ENCODE measurements at regions not wholly inside any gene's neighbourhood (a gene's known extent, or its start where the extent isn't known, plus 50 kb on each side); places are given as distances from the start of the nearest gene placed in this dataset.
A peak's percentile ranks its signal among the peaks of the same experiment; 100 is the strongest.

- ATAC-seq (peak; percentile 12), DNase-seq (peak; percentile 13)
- Mint-ChIP-seq H3K4me3 (no peak overlapping the region), H3K27ac (peak overlapping the region; percentile 22), H3K27me3 (no peaks in the 10 kb centered on the region), H3K4me1 (no peaks in the 10 kb centered on the region), H3K36me3 (ENCODE audit: low read depth) (no peaks in the 10 kb centered on the region), H3K9me3 (ENCODE audit: low read depth) (peaks cover 12% of the 10 kb centered on the region)
- intact Hi-C loops (cut with DNase I, micrococcal nuclease) = no loop called here
- ChIA-PET CTCF (no interaction called here), POLR2A (no interaction called here)
Observed at GRCh38 chr13:86757236-86757978, 913.8 kb upstream of the SLITRK5 start.

- Mint-ChIP-seq H3K4me1 (no peaks in the 10 kb centered on the region), H3K27me3 (no peaks in the 10 kb centered on the region), H3K4me3 (no peak overlapping the region), H3K27ac (no peak overlapping the region), H3K36me3 (ENCODE audit: low read depth) (no peaks in the 10 kb centered on the region), H3K9me3 (ENCODE audit: low read depth) (peaks cover 12% of the 10 kb centered on the region)
- intact Hi-C loops (cut with DNase I, micrococcal nuclease) = no loop called here
- DNase-seq (no peak), ATAC-seq (no peak)
- ChIA-PET POLR2A (no interaction called here), CTCF (no interaction called here)
Observed at GRCh38 chr13:86758116-86758515, 913.1 kb upstream of the SLITRK5 start.

- Mint-ChIP-seq H3K27me3 (no peaks in the 10 kb centered on the region), H3K9me3 (ENCODE audit: low read depth) (peaks cover 25% of the 10 kb centered on the region), H3K36me3 (ENCODE audit: low read depth) (no peaks in the 10 kb centered on the region), H3K27ac (no peak overlapping the region), H3K4me3 (no peak overlapping the region), H3K4me1 (no peaks in the 10 kb centered on the region)
- no peak for ATAC-seq
- no peak for DNase-seq
- intact Hi-C loops (cut with DNase I, micrococcal nuclease) = no loop called here
- ChIA-PET CTCF (no interaction called here), POLR2A (no interaction called here)
Observed at GRCh38 chr13:86760620-86761019, 910.6 kb upstream of the SLITRK5 start.

GRCh38 chr13:86765462-86765861, 905.7 kb upstream of the SLITRK5 start:
- DNase-seq (no peak), ATAC-seq (no peak)
- Mint-ChIP-seq H3K4me1 (no peaks in the 10 kb centered on the region), H3K36me3 (ENCODE audit: low read depth) (no peaks in the 10 kb centered on the region), H3K27me3 (no peaks in the 10 kb centered on the region), H3K4me3 (no peak overlapping the region), H3K27ac (no peak overlapping the region), H3K9me3 (ENCODE audit: low read depth) (peaks cover 19% of the 10 kb centered on the region)
- CTCF ChIA-PET = no interaction called here
- POLR2A ChIA-PET = no interaction called here
- intact Hi-C loops (cut with DNase I, micrococcal nuclease) = no loop called here

GRCh38 chr13:86788616-86789015, 882.6 kb upstream of the SLITRK5 start:
- Mint-ChIP-seq H3K4me1 (no peaks in the 10 kb centered on the region), H3K4me3 (no peak overlapping the region), H3K27me3 (no peaks in the 10 kb centered on the region), H3K36me3 (ENCODE audit: low read depth) (no peaks in the 10 kb centered on the region), H3K27ac (no peak overlapping the region), H3K9me3 (ENCODE audit: low read depth) (peaks cover 13% of the 10 kb centered on the region)
- intact Hi-C loops (cut with DNase I, micrococcal nuclease) = no loop called here
- ATAC-seq (no peak), DNase-seq (no peak)
- POLR2A ChIA-PET = no interaction called here
- CTCF ChIA-PET = no interaction called here

- Mint-ChIP-seq H3K9me3 (ENCODE audit: low read depth) (peaks cover 10% of the 10 kb centered on the region), H3K27me3 (no peaks in the 10 kb centered on the region), H3K36me3 (ENCODE audit: low read depth) (no peaks in the 10 kb centered on the region), H3K4me1 (no peaks in the 10 kb centered on the region), H3K27ac (no peak overlapping the region), H3K4me3 (no peak overlapping the region)
- no peak for DNase-seq
- no peak for ATAC-seq
- ChIA-PET CTCF (no interaction called here), POLR2A (no interaction called here)
- intact Hi-C loops (cut with DNase I, micrococcal nuclease) = no loop called here
Observed at GRCh38 chr13:86792153-86792651, 879.0 kb upstream of the SLITRK5 start.

GRCh38 chr13:86795858-86796257, 875.3 kb upstream of the SLITRK5 start:
- ChIA-PET POLR2A (no interaction called here), CTCF (no interaction called here)
- Mint-ChIP-seq H3K36me3 (ENCODE audit: low read depth) (no peaks in the 10 kb centered on the region), H3K4me3 (no peak overlapping the region), H3K4me1 (no peaks in the 10 kb centered on the region), H3K27me3 (no peaks in the 10 kb centered on the region), H3K27ac (no peak overlapping the region), H3K9me3 (ENCODE audit: low read depth) (peaks cover 9% of the 10 kb centered on the region)
- DNase-seq (no peak), ATAC-seq (no peak)
- intact Hi-C loops (cut with DNase I, micrococcal nuclease) = no loop called here

- no peak overlapping the region for H3K27ac Mint-ChIP-seq
- POLR2A ChIA-PET = no interaction called here
- ATAC-seq (no peak), DNase-seq (no peak)
- H3K36me3 Mint-ChIP-seq (ENCODE audit: low read depth) = no peaks in the 10 kb centered on the region
- H3K9me3 Mint-ChIP-seq (ENCODE audit: low read depth) = peaks cover 3% of the 10 kb centered on the region
- H3K27me3 Mint-ChIP-seq = no peaks in the 10 kb centered on the region
- intact Hi-C loops (cut with DNase I, micrococcal nuclease) = no loop called here
- H3K4me1 Mint-ChIP-seq = no peaks in the 10 kb centered on the region
- H3K4me3 Mint-ChIP-seq = no peak overlapping the region
- CTCF ChIA-PET = no interaction called here
Observed at GRCh38 chr13:86810361-86810760, 860.8 kb upstream of the SLITRK5 start.

GRCh38 chr13:86813198-86813597, 858.0 kb upstream of the SLITRK5 start:
- Mint-ChIP-seq H3K9me3 (ENCODE audit: low read depth) (peaks cover 2% of the 10 kb centered on the region), H3K36me3 (ENCODE audit: low read depth) (no peaks in the 10 kb centered on the region), H3K27ac (no peak overlapping the region), H3K4me1 (no peaks in the 10 kb centered on the region), H3K4me3 (no peak overlapping the region), H3K27me3 (no peaks in the 10 kb centered on the region)
- no peak for ATAC-seq
- ChIA-PET POLR2A (no interaction called here), CTCF (no interaction called here)
- no peak for DNase-seq
- intact Hi-C loops (cut with DNase I, micrococcal nuclease) = no loop called here

- no peak for DNase-seq
- H3K27ac Mint-ChIP-seq = no peak overlapping the region
- no peak for ATAC-seq
- H3K4me1 Mint-ChIP-seq = no peaks in the 10 kb centered on the region
- ChIA-PET CTCF (no interaction called here), POLR2A (no interaction called here)
- peaks cover 6% of the 10 kb centered on the region for H3K9me3 Mint-ChIP-seq (ENCODE audit: low read depth)
- H3K4me3 Mint-ChIP-seq = no peak overlapping the region
- H3K36me3 Mint-ChIP-seq (ENCODE audit: low read depth) = no peaks in the 10 kb centered on the region
- intact Hi-C loops (cut with DNase I, micrococcal nuclease) = no loop called here
- no peaks in the 10 kb centered on the region for H3K27me3 Mint-ChIP-seq
Observed at GRCh38 chr13:86825410-86825809, 845.8 kb upstream of the SLITRK5 start.

GRCh38 chr13:86826232-86826631, 844.9 kb upstream of the SLITRK5 start:
- ChIA-PET POLR2A (no interaction called here), CTCF (no interaction called here)
- peaks cover 6% of the 10 kb centered on the region for H3K9me3 Mint-ChIP-seq (ENCODE audit: low read depth)
- intact Hi-C loops (cut with DNase I, micrococcal nuclease) = no loop called here
- H3K4me3 Mint-ChIP-seq = no peak overlapping the region
- DNase-seq = no peak
- no peaks in the 10 kb centered on the region for H3K4me1 Mint-ChIP-seq
- no peak for ATAC-seq
- no peaks in the 10 kb centered on the region for H3K36me3 Mint-ChIP-seq (ENCODE audit: low read depth)
- H3K27me3 Mint-ChIP-seq = no peaks in the 10 kb centered on the region
- no peak overlapping the region for H3K27ac Mint-ChIP-seq

- Mint-ChIP-seq H3K4me3 (no peak overlapping the region), H3K4me1 (no peaks in the 10 kb centered on the region), H3K36me3 (ENCODE audit: low read depth) (no peaks in the 10 kb centered on the region), H3K9me3 (ENCODE audit: low read depth) (peaks cover 6% of the 10 kb centered on the region), H3K27me3 (no peaks in the 10 kb centered on the region), H3K27ac (no peak overlapping the region)
- ChIA-PET CTCF (no interaction called here), POLR2A (no interaction called here)
- intact Hi-C loops (cut with DNase I, micrococcal nuclease) = no loop called here
- ATAC-seq = no peak
- no peak for DNase-seq
Observed at GRCh38 chr13:86830046-86830445, 841.1 kb upstream of the SLITRK5 start.

- H3K9me3 Mint-ChIP-seq (ENCODE audit: low read depth) = peaks cover 12% of the 10 kb centered on the region
- H3K27ac Mint-ChIP-seq = no peak overlapping the region
- ATAC-seq = no peak
- no peaks in the 10 kb centered on the region for H3K27me3 Mint-ChIP-seq
- ChIA-PET POLR2A (no interaction called here), CTCF (no interaction called here)
- intact Hi-C loops (cut with DNase I, micrococcal nuclease) = no loop called here
- no peak overlapping the region for H3K4me3 Mint-ChIP-seq
- no peaks in the 10 kb centered on the region for H3K36me3 Mint-ChIP-seq (ENCODE audit: low read depth)
- no peak for DNase-seq
- H3K4me1 Mint-ChIP-seq = no peaks in the 10 kb centered on the region
Observed at GRCh38 chr13:86831084-86831483, 840.1 kb upstream of the SLITRK5 start.
